Endothelial cell of umbilical vein (primary cell): ENCODE measurements at regions not wholly inside any gene's neighbourhood (a gene's known extent, or its start where the extent isn't known, plus 50 kb on each side); places are given as distances from the start of the nearest gene placed in this dataset.

Experiments
- BruUV-seq: library from RNA; stranded (reverse); fragments of 400-500 nt; replicated peaks from 2 replicates; lab custom pipeline; 2021; lab: Mats Ljungman, UMichigan
- CTCF ChIA-PET: fragments of 300-600, 350-600 bp; sonication (Branson Sonifier 250); formaldehyde crosslinking; loops from one replicate; lab custom pipeline; 2021; ENCODE audit warnings: antibody characterized with exemption, inconsistent platforms; lab: Charles Lee
- POLR2A ChIA-PET: fragments of 300-600, 350-600 bp; sonication (Branson Sonifier 250); formaldehyde crosslinking; loops from one replicate; lab custom pipeline; 2021; ENCODE audit warnings: antibody characterized with exemption, inconsistent platforms; lab: Charles Lee
- DNase-seq: peaks from one replicate; pipeline ENCODE4 v3.0.0-alpha.2; 2011; ENCODE audit warnings: low read depth, low spot score
- FAIRE-seq: peaks from 2 replicates; lab custom pipeline; 2011; peaks lifted over from hg19 to GRCh38; lab: Jason Lieb, UNC
- H2AFZ ChIP-seq: 2 replicates; pipeline ENCODE4 v1.6.0; 2012; ENCODE audit warnings: low read depth, low read length, control low read depth, inconsistent platforms
- H3K27ac ChIP-seq: 2 replicates; pipeline ENCODE4 v1.5.1; 2011; ENCODE audit warnings: low read depth, mild to moderate bottlenecking, control low read depth, low read length, moderate library complexity; ENCODE audit not compliant: insufficient read depth
- H3K27me3 ChIP-seq, 2 experiments: 2 replicates each; pipeline versions ENCODE4 v1.6.0 to v1.6.1; 2011; ENCODE audit warnings: low read length in 2 of 2, mixed read lengths in 1 of 2; ENCODE audit not compliant: control insufficient read depth in 2 of 2, insufficient read depth in 2 of 2
- H3K36me3 ChIP-seq, 2 experiments: 2 replicates in 1 of 2; 3 replicates in 1 of 2; pipeline ENCODE4 v1.5.1; 2011; ENCODE audit warnings: low read length in 2 of 2, mild to moderate bottlenecking in 1 of 2, moderate library complexity in 1 of 2; ENCODE audit not compliant: control insufficient read depth in 2 of 2, insufficient read depth in 2 of 2; ENCODE audit errors: extremely low read depth in 1 of 2
- H3K4me1 ChIP-seq: 3 replicates; pipeline ENCODE4 v1.5.1; 2011; ENCODE audit warnings: mild to moderate bottlenecking, low read length; ENCODE audit not compliant: control insufficient read depth, insufficient read depth; ENCODE audit errors: extremely low read depth
- H3K4me2 ChIP-seq: 2 replicates; pipeline ENCODE4 v1.6.1; 2011; ENCODE audit warnings: low read length, control low read depth, mixed read lengths; ENCODE audit not compliant: insufficient read depth
- H3K4me3 ChIP-seq, 3 experiments: fragments of 200-600 bp in 1 of 3; sonication (generic), shearing (Covaris generic) in 1 of 3; replicated peaks in 1 of 3; 2 replicates each; pipeline ENCODE4 v1.5.1; 2011 to 2016; ENCODE audit warnings: control low read depth in 3 of 3, low read length in 3 of 3, mild to moderate bottlenecking in 2 of 3, inconsistent platforms in 1 of 3, low read depth in 1 of 3, moderate library complexity in 1 of 3; ENCODE audit not compliant: insufficient read depth in 1 of 3
- H3K79me2 ChIP-seq: 2 replicates; pipeline ENCODE4 v1.6.0; 2012; ENCODE audit warnings: low read length, inconsistent platforms; ENCODE audit not compliant: control insufficient read depth, insufficient read depth
- H3K9ac ChIP-seq: replicated peaks from 2 replicates; pipeline ENCODE3; 2011; ENCODE audit warnings: low read length, control low read depth; ENCODE audit not compliant: insufficient read depth; ENCODE audit errors: extremely low read depth
- H3K9me1 ChIP-seq: replicated peaks from 3 replicates; pipeline ENCODE4 v1.6.0; 2011; ENCODE audit warnings: mild to moderate bottlenecking, low read length; ENCODE audit not compliant: control insufficient read depth, insufficient read depth; ENCODE audit errors: extremely low read depth
- H3K9me3 ChIP-seq: replicated peaks from 2 replicates; pipeline ENCODE4 v1.5.1; 2012; ENCODE audit warnings: low read length, inconsistent platforms; ENCODE audit not compliant: control insufficient read depth, insufficient read depth
- H4K20me1 ChIP-seq: replicated peaks from 2 replicates; pipeline ENCODE3; 2011; ENCODE audit warnings: mild to moderate bottlenecking, low read length; ENCODE audit not compliant: control insufficient read depth, insufficient read depth; ENCODE audit errors: extremely low read depth
- EZH2 ChIP-seq: IDR thresholded peaks from 2 replicates; pipeline ENCODE4 v1.6.1; 2012; ENCODE audit warnings: borderline replicate concordance, low read depth, mild to moderate bottlenecking, moderate library complexity, low read length, inconsistent platforms; ENCODE audit not compliant: severe bottlenecking
- FOS ChIP-seq: IDR thresholded peaks from 2 replicates; pipeline ENCODE4 v1.6.1; 2011; ENCODE audit warnings: mild to moderate bottlenecking, low read length, moderate library complexity, borderline replicate concordance; ENCODE audit not compliant: insufficient read depth
- GATA2 ChIP-seq: IDR thresholded peaks from 2 replicates; pipeline ENCODE4 v1.7.0; 2011; ENCODE audit warnings: low read depth, mild to moderate bottlenecking, moderate library complexity, mixed read lengths, low read length; ENCODE audit not compliant: insufficient read length, insufficient read depth
- JUN ChIP-seq: IDR thresholded peaks from 2 replicates; pipeline ENCODE4 v1.6.1; 2011; ENCODE audit warnings: borderline replicate concordance, low read depth; ENCODE audit not compliant: insufficient read length, insufficient read depth
- MYC ChIP-seq: IDR thresholded peaks from one replicate; pipeline ENCODE4 v1.6.1; 2011; ENCODE audit warnings: mild to moderate bottlenecking, low read depth, low read length
- POLR2A ChIP-seq: IDR thresholded peaks from 2 replicates; pipeline ENCODE4 v1.6.1; 2012; ENCODE audit warnings: low read depth, mild to moderate bottlenecking, control low read depth, low read length
- POLR2AphosphoS5 ChIP-seq: IDR thresholded peaks from 2 replicates; pipeline ENCODE4 v1.6.1; 2012; ENCODE audit warnings: low read depth, mild to moderate bottlenecking, control low read depth, low read length, moderate library complexity; ENCODE audit not compliant: insufficient read depth
- dilution Hi-C: fragments of 300-500 bp; cut with MboI; formaldehyde crosslinking; loops from one replicate; pipeline ENCODE4 v1.15.0; 2019; ENCODE audit warnings: low sequenced_read_pairs; ENCODE audit not compliant: extremely low pct_ligation_motif_present
- intact Hi-C: fragments of 100-400 bp; cut with micrococcal nuclease; formaldehyde crosslinking; loops from one replicate; pipeline ENCODE4 v1.10.0; 2022
- TF ChIP-seq, protein P1 (sequence below): IDR thresholded peaks from 2 replicates; pipeline ENCODE4 v1.6.1; 2011; ENCODE audit not compliant: insufficient read depth, insufficient read length
- TF ChIP-seq, protein P2 (sequence below), 2 donors: IDR thresholded peaks; 1 replicate in 1 of 2; 2 replicates in 1 of 2; pipeline ENCODE4 v1.5.1; 2011; ENCODE audit warnings: low read length in 2 of 2, mild to moderate bottlenecking in 2 of 2, moderate library complexity in 2 of 2, control low read depth in 1 of 2, inconsistent platforms in 1 of 2, low read depth in 1 of 2; ENCODE audit not compliant: insufficient read depth in 1 of 2; ENCODE audit errors: extremely low read depth in 1 of 2

DNA sequence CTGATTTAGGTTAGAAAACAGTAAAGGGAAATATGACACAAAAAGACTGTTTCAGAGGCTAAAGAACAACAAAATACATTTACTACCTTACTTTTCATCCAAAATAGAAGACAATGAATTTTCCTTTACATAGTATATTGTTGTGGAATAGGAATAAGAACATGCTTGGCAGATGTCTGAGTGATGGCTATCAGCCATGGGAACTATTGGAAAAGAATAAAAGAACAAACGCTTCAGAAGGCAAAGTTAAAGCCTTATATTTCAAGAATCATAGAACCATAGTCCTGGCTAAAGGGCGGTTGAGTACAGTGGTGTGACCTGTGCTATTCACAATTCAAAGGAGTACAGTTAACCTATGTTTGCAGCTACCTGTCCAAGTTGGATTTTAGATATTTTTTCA lies 73.9 kb upstream of the NRXN1 start:
- FAIRE-seq, result no peak
- no peaks in the 10 kb centered on the region for H3K79me2 ChIP-seq
- CTCF ChIA-PET, result no interaction called here
- H3K9me1 ChIP-seq, result no peaks in the 10 kb centered on the region
- H3K9me3 ChIP-seq, result no peaks in the 10 kb centered on the region
- no peaks in the 10 kb centered on the region for H3K36me3 ChIP-seq
- H3K9ac ChIP-seq, result no peak overlapping the region
- H4K20me1 ChIP-seq, result no peaks in the 10 kb centered on the region
- no peak overlapping the region for H3K4me2 ChIP-seq
- dilution Hi-C loops (no loop called here), intact Hi-C loops (no loop called here)
- H2AFZ ChIP-seq, result no peak overlapping the region
- no peaks in the 10 kb centered on the region for H3K27me3 ChIP-seq
- no peak for DNase-seq
- POLR2A ChIA-PET, result no interaction called here
- no peaks in the 10 kb centered on the region for H3K4me1 ChIP-seq
- no peak overlapping the region for H3K27ac ChIP-seq
- TF ChIP-seq POLR2A, result no peak
- TF ChIP-seq EZH2, result no peak
- TF ChIP-seq JUN, result no peak
- TF ChIP-seq POLR2AphosphoS5, result no peak
- TF ChIP-seq, protein P1, sequence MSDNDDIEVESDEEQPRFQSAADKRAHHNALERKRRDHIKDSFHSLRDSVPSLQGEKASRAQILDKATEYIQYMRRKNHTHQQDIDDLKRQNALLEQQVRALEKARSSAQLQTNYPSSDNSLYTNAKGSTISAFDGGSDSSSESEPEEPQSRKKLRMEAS, result no peak
- TF ChIP-seq, protein P2, sequence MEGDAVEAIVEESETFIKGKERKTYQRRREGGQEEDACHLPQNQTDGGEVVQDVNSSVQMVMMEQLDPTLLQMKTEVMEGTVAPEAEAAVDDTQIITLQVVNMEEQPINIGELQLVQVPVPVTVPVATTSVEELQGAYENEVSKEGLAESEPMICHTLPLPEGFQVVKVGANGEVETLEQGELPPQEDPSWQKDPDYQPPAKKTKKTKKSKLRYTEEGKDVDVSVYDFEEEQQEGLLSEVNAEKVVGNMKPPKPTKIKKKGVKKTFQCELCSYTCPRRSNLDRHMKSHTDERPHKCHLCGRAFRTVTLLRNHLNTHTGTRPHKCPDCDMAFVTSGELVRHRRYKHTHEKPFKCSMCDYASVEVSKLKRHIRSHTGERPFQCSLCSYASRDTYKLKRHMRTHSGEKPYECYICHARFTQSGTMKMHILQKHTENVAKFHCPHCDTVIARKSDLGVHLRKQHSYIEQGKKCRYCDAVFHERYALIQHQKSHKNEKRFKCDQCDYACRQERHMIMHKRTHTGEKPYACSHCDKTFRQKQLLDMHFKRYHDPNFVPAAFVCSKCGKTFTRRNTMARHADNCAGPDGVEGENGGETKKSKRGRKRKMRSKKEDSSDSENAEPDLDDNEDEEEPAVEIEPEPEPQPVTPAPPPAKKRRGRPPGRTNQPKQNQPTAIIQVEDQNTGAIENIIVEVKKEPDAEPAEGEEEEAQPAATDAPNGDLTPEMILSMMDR (IDR thresholded peaks at IDR 0.05; ENCODE audit: extremely low read depth in 1 of 2, insufficient read depth in 1 of 2, low read depth in 1 of 2, low read length in 2 of 2), result no peak
- TF ChIP-seq GATA2, result no peak
- no peak for TF ChIP-seq MYC
- no peak for TF ChIP-seq FOS
- H3K4me3 ChIP-seq, result no peak overlapping the region
- no TSS peak for BruUV-seq
